GM19397 (cell line): ENCODE measurements at regions not wholly inside any gene's neighbourhood (a gene's known extent, or its start where the extent isn't known, plus 50 kb on each side); places are given as distances from the start of the nearest gene placed in this dataset.
"Not testable (repeated sequence)": the region's sequence is repeated elsewhere in the genome, so short reads cannot be mapped to it uniquely, and the experiment has no call there.

Experiments
- ATAC-seq: cut with Tn5 transposase; IDR thresholded peaks from one replicate; pipeline ENCODE4 v1.9.1; 2021; ENCODE audit warnings: mild to moderate bottlenecking, moderate library complexity; ENCODE audit not compliant: unreplicated experiment

DNA sequence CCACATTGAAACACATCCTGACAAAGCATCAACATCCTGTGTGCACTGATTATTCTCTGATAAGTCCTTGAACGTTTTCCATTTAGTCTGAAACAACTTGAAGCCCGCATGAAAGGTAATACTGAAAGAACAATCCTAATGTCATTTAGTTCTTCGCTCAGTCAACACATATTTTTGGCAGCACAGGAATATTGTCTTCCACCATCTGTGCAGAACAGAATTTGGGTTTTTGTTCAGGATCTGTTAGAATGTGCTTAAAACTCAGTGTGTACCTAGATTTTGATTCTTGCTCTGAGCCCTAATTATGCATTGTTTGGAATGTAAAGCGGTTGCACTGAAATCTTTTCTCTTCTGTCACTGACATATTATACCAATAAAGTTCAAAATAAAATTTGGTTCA, 1036.6 kb downstream of the CDH11 start:
- ATAC-seq = no peak

DNA sequence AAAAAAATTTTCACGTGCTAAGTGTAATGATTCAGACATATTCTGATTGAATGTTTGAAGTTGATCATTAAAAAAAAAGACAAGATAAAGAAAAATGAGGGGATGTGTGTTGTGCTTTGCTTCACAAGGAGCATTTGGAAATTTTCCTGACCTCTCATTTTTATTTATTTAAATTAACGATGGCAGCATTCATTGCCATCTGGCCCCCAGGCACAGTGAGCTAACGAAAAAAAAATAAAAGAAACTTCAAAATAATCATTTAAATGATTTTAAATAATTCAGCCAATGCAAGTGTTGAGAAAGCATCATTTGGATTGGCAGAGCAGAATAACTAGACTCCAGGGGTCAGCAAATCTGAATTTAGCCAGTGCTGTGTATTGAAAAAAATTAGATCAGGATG, 1037.2 kb downstream of the CDH11 start:
- no peak for ATAC-seq

DNA sequence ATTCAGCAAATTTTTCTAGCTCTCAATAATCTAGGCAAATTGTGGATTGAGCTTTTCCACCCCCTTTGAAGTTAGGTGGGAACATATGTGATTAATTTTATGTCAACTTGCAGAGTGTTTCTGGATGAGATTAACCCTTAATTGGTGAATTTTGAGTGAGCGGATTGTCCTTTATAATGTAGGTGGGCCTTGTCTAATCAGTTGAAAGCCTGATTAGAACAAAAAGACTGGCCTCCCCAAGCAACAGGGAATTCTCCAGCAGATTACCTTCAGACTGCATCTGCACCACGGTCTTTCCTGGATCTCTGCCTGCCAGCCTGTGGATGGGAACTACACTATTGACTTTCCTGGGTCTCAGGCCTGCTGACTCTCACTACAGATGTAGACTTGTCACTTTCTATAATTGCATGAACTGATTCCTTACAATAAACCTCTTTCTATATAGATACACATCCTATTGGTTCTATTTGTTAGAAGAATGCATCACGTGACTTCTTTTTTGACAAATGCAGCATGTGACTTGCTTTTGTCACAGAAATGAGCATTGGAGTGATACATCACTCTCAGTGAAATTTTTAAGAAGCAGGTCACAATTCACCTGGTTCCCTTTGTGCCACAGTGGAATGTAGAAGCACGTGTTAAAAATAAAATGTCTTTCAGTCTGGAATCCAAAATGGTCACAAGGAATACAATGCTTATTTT, 1038.3 kb downstream of the CDH11 start:
- no peak for ATAC-seq

DNA sequence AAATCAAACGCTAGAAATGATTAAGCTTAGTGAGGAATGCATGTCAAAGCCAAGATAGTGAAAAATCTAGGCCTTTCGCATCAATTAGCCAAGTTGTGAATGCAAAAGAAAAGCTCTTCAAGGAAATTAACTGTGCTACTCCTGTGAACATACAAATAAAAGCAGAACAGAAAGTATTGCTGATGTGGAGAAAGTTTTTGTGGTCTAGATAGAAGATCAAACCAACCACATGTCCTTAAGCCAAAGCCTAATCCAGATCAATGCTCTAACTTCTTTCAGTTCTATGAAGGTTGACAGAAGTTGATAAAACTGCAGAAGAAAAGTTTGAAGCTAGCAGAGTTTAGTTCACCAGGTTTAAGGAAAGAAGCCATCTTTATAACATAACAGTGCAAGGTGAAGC, 1044.6 kb downstream of the CDH11 start:
- ATAC-seq = no peak

DNA sequence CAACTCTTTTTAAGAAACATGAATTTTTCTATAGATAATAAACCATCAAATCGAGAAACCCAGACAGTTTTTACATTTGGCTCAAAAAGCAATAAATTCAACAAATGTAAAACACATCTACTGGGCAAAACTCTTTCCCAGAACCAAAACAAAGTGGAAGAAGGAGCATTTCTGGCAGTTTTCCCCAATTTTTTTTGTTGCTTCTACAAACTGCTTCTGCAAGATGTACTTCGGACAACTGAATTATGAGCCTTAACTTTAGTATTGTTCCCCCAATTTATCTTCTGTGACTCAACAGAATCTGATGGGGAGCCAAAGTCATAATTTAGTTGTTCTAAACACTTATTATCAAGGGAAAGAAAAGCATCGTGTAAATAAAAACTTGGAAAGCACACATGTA, 1047.2 kb downstream of the CDH11 start:
- no peak for ATAC-seq

DNA sequence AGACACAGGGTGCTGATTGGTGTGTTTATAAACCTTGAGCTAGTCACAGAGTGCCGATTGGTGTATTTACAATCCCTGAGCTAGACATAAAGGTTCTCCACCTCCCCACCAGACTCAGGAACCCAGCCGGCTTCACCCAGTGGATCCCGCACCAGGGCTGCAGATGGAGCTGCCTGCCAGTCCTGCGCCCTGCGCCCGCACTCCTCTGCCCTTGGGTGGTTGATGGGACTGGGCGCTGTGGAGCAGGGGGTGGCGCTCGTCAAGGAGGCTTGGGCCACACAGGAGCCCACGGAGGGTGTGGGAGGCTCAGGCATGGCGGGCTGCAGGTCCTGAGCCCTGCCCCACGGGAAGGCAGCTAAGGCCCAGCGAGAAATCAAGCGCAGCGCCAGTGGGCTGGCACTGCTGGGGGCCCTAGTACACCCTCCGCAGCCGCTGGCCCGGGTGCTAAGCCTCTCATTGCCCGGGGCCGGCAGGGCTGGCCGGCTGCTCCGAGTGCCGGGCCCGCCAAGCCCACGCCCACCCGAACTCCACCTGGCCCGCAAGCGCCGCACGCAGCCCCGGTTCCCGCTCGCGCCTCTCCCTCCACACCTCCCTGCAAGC, 1049.6 kb downstream of the CDH11 start:
- not testable (repeated sequence) for ATAC-seq

DNA sequence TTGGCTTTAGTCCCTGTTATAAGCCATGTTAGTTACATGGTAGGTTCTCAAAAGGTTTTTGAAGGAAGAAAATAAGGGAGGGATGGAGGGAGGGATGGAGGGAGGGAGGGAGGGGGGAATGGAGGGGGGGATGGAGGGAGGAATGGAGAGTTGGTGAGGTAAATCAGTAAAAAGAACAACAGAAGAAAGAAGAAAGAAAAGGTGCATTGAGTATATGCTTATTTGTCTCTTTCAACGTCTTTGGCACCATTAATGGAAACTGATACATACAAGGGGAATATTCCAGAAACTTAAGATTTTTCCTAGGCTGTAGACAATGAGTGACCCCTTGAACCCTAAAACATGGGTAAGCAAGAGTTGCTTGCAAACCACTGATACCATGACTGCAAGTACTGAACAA, 1056.3 kb downstream of the CDH11 start:
- ATAC-seq = no peak

DNA sequence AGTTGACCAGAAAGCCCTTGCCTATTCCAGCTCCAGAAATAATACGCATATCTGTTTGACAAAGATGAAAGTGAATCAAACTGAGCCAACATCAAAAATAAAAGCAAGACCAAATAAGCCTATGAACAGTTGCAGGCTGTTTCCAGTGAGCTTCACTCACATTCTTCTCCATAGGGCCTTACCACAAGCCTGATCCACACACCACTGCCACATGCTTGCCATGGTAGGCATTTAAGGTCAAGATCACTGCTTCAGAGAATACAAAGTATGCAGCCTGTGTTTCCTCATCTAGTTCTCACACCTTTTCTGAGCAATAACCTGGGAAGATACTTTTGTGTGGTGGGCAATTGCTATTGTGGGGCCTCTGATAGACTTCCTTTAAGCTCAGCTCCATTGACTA, 1060.2 kb downstream of the CDH11 start:
- no peak for ATAC-seq

DNA sequence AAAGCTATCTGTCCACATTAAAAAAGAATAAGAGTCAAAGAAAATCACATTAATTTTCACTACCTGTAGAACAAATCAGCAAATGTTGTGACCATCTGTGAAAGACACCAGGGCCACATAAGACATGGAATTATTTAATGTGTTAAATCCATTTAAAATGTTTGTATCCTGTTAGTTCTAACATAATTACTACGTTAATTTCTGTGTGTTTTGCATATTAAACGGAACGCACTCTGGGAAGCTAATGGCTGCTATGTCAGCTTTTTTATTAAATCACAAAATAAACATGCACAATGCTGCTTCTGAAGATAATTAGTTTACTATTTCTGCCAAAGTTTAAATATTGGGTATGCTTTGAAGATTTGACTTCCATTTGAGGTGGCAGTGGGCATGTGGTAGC, 1061.2 kb downstream of the CDH11 start:
- ATAC-seq = no peak

DNA sequence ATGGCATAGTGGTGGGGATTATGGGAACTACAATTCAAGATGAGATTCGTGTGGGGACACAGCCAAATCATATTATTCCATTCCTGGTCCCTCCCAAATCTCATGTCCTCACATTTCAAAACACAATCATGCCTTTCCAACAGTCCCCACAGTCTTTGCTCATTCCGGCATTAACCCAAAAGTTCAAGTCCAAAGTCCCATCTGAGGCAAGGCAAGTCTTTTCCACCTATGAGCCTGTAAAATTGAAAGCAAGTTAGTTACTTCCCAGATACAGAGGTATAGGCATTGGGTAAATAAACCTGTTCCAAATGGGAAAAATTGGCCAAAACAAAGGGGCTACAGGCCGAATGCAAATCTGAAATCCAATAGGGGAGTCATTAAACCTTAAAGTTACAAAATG, 1063.2 kb downstream of the CDH11 start:
- ATAC-seq = no peak

DNA sequence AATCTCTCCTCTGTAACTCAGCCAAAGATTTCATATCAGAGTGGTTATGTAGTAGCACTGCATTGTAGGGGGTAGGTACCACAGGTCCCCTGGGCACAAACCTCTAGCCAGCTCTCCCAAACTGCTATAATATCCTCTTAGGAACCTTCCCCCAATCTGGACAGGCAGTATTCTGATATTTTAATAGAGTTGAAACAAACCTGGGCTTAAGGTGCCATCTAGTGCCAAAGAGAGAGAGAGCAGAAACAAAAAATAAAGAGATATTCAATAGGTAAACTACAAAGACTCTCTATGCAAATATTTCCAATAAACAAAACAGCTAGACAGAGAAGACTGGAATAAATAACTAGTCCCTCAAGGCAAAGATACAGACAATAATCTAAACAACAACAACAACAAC, 1070.0 kb downstream of the CDH11 start:
- ATAC-seq = no peak

DNA sequence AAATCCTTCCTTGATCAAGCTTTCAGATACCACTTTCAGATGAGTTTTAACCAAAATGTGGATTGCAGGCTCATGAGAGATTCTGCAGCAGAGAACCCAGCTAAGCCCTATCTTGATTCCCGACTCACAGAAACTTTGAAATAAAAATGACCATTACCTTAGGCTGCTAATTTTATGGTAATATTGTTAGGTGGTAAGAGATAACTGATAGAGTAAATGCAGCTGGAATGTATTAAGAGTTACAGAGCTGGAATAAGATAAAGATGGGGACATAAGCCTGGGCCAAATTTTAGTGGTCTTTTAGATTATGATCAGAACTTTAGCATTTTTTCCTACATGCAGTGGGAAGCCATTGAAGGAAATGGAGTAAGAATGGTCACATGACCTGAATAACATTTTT, 1074.0 kb downstream of the CDH11 start:
- ATAC-seq = no peak

DNA sequence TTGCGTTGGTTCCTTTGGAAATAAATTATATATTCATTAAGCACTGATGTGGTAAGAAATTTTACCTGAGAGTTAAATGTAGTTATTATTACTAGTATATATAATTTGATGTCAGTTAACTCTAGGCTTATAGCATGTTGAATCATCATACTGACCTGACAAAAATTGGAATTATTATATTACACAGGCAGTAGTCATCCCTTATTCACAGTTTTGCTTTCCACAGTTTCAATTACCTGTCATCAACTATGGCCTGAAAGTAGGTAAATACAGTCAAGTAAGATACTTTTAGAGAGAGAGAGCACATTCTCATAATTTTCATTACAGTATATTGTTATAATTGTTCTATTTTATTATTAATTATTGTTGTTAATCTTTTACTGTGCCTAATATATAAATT, 1074.7 kb downstream of the CDH11 start:
- no peak for ATAC-seq

DNA sequence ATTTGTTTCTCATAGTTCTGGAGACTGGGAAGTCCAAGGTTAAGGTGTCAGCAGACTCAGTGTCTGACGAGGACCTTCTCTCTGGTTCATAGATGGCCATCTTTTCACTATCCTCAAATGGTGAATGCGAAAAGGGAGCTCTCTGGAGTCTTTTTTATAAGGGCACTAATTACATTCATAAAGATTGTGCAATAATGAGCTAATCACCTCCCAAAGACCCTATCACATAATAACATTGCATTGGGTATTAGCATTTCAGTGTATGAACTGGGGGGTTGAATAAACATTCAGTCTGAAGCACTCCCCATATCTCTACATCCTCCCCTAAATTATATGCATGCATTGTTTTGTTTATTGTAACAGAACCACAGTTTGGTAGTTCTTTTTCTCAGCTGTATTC, 1086.5 kb downstream of the CDH11 start:
- ATAC-seq = no peak

DNA sequence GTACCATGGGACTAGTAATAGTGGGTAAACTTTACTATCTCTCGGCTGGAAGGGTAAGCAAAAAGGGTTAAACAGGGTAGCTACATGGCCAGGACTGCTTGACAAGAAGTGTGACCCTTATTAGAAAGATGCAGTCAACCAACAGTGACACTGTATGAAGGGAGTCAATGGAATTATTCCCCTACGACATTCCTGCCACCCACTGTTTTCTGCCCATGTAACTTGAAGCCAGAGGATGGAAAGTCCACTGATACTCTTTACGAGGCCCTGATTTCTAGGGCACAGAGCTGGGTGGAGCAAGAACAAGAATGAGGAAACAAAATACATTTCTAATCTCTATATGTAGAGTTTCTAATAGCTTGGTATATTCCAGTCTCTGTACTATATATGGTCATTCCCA, 1102.5 kb downstream of the CDH11 start:
- ATAC-seq = no peak

DNA sequence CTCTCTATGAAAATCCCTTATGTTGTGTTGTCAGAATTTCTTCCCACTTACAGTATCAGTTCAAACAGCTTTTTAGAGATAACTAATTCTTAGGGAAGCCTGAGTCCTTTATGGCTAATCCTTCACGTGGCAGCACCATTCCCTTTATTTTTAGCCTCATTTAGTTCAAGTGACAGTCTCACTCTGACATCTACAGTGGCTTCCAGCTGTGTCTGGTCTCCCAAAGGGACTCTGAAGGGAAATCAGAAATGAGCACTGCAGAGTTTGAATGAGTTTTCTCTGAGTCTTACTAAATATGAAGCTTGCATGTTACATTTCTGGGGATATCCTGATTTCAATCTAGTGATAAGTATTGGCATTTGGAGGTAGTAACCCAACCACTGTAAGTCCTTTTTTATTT, 1104.1 kb downstream of the CDH11 start:
- ATAC-seq = no peak

DNA sequence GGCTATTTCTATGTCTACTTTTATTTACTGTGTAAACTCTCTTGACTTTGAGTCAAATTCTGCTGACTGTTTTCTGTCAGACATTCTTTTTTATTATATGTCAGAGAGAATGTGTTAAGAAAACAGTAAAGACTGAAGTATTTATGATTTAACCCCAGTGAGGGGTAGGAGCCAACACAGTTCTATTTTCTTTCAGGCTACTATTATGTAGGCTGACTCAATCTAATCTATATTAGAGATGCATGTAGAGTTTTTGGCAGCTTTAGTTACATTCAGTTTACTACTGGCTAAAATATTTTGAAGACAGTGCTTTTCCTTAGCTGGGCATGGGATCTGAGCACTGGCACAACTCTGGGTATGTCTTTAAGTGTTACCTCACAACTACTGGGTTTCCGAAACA, 1108.0 kb downstream of the CDH11 start:
- no peak for ATAC-seq

DNA sequence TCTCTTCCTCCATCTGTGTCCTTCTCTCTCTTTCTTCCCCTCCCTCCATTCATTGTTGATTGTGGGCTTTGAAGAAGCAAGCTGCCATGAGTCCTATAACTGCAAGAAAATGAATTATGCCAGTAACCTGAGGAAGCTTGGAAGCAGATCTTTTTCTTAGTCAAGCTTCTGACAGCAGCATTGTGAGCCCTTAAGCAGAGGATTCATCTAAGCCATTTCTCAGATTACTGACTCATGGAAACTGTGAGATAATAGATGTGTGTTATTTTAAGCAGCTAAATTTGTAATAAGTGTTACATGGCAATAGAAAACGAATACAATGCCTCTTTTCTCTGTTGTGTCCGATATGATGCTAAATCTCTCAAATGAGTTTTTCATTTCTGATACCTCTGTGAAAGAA, 1109.7 kb downstream of the CDH11 start:
- no peak for ATAC-seq

DNA sequence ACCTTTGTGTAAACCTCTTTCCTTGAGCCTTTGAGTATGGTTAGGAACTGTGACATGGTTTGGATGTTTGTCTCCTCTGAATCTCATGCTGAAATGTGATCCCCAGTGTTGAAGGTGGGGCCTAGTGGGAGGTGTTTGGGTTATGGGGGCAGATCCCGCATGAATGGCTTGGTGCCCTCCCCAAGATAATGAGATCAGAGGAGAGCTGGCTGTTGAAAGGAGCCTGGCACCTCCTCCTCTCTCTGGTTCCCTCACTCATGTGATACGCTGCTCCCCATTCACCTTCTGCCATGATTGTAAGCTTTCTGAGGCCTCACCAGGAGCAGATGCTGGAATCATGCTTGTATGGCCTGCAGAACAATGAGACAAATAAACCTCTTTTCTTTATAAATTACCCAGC, 1110.2 kb downstream of the CDH11 start:
- ATAC-seq = no peak

DNA sequence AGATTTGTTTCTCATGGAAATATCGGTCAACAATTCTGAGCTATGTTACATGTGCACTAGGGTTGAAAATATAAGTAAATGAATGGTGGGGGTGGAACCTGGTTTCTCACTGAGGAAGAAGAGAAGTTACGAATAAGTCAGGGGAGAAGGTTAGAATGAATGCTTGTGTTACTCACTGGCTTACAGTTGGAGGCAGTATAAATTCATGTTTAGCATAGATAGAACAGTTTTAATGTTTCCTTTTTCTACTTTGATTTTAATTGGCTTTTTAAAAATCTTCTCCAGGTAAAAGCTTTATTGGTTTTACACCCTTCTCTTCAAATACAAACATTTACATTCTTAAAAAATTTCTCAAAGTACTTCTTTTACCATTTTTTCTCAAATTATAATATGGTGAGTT, 1113.7 kb downstream of the CDH11 start:
- no peak for ATAC-seq

DNA sequence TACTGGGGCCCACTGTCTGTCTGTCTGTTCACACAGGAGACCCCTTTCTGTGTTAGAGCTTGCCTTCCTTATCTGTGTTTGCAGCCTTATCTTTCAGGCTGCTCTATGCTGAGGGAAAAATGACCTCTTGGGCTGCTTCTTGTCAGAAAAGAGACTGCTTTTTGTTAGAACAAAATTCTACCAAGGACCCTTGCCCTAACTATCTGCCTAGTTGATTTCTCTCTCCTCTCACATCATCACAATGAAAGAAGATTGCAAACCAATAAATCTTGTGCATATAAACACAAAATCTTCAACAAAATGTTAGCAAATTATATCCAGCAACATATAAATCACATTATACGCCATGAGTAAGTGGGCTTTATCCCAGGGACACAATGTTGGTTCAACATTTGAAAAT, 1117.7 kb downstream of the CDH11 start:
- ATAC-seq = no peak

DNA sequence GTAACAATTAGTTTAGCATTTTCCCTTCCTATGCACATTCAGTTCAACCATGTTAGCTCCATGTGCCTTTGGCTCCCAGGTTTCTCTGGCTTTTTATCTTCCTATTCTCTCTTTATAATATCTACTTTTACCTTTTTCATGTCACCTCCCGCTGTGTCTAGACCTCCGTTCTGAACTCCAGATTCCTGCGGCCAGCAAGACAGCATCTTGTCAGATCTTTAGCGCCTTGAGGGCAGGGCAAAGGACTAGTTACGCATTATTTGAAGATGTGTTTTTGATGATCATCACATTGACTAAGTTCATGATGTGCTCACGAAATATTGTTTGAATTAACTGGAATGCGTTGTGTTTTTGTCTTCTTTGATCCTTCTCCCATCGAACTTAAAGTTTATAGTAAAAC, 1126.8 kb downstream of the CDH11 start:
- ATAC-seq = no peak

DNA sequence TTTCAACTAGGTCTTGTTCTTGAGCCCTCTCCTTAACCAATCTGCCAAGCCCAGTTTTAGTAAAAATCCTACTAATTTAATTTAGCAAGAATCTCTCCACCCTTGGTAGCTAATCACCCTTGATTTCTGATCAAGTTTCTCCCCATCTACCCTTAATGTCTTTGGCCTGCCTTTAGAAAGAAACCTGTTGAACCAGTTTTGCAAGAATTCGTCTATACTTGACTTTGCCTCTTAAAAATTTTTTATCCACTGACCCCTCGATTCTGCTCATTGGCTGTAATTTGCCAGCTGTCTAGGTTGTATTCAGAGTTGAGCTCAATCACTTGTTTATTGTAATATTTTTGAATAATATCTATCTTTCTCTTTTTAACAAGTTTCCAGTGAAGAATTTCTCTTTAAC, 1138.5 kb downstream of the CDH11 start:
- no peak for ATAC-seq
